PC-9 (cell line): ENCODE measurements at regions not wholly inside any gene's neighbourhood (a gene's known extent, or its start where the extent isn't known, plus 50 kb on each side); places are given as distances from the start of the nearest gene placed in this dataset.

Experiments
- EZH2 ChIP-seq: fragments of 200-600 bp; sonication (generic); IDR thresholded peaks from 2 replicates; pipeline ENCODE4 v1.8.0; 2017; ENCODE audit warnings: antibody characterized with exemption, low read depth
- TF ChIP-seq, protein P1 (sequence below): fragments of 200-600 bp; sonication (generic); conservative IDR thresholded peaks from 2 replicates; pipeline ENCODE4 v1.6.1; 2017; ENCODE audit warnings: mixed run types, antibody characterized with exemption, mild to moderate bottlenecking, moderate library complexity

GRCh38 chr4:174436377-174436776 lies 85.9 kb downstream of the HPGD start:
- TF ChIP-seq, protein P1, sequence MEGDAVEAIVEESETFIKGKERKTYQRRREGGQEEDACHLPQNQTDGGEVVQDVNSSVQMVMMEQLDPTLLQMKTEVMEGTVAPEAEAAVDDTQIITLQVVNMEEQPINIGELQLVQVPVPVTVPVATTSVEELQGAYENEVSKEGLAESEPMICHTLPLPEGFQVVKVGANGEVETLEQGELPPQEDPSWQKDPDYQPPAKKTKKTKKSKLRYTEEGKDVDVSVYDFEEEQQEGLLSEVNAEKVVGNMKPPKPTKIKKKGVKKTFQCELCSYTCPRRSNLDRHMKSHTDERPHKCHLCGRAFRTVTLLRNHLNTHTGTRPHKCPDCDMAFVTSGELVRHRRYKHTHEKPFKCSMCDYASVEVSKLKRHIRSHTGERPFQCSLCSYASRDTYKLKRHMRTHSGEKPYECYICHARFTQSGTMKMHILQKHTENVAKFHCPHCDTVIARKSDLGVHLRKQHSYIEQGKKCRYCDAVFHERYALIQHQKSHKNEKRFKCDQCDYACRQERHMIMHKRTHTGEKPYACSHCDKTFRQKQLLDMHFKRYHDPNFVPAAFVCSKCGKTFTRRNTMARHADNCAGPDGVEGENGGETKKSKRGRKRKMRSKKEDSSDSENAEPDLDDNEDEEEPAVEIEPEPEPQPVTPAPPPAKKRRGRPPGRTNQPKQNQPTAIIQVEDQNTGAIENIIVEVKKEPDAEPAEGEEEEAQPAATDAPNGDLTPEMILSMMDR = no peak
- TF ChIP-seq EZH2 = no peak
